Ascending aorta (tissue), 2 donors: ENCODE measurements at regions not wholly inside any gene's neighbourhood (a gene's known extent, or its start where the extent isn't known, plus 50 kb on each side); places are given as distances from the start of the nearest gene placed in this dataset.

ENCODE experiments used
- DNase-seq, 2 donors: peaks; one replicate each; pipeline ENCODE4 v3.0.0-alpha.2; 2019; ENCODE audit warnings: low spot score in 2 of 2
- H3K27ac ChIP-seq, 2 donors: fragments of 200-600 bp; sonication (generic); one replicate each; pipeline ENCODE4 v1.5.1; 2016 to 2017; ENCODE audit warnings: mild to moderate bottlenecking in 1 of 2
- H3K27me3 ChIP-seq: fragments of 200-600 bp; sonication (generic); one replicate; pipeline ENCODE4 v1.5.1; 2017
- H3K36me3 ChIP-seq, 2 donors: fragments of 200-600 bp; sonication (generic); one replicate each; pipeline ENCODE4 v1.5.1; 2016
- H3K4me1 ChIP-seq, 2 donors: fragments of 200-600 bp; sonication (generic); one replicate each; pipeline ENCODE4 v1.5.1; 2016 to 2017; ENCODE audit warnings: mild to moderate bottlenecking in 1 of 2
- H3K4me3 ChIP-seq, 2 donors: fragments of 200-600 bp; sonication (generic); one replicate each; pipeline ENCODE4 v1.5.1; 2016 to 2017; ENCODE audit warnings: mild to moderate bottlenecking in 1 of 2
- H3K9me3 ChIP-seq, 2 donors: fragments of 200-600 bp; sonication (generic); one replicate each; pipeline ENCODE4 v1.5.1; 2016
- intact Hi-C: fragments of 100-400 bp; cut with DNase I; formaldehyde crosslinking; loops from one replicate; pipeline ENCODE4 v1.15.1; 2023
- TF ChIP-seq, protein P1 (sequence below), 3 experiments: fragments of 200-600 bp in 2 of 3; fragments of 450-650 bp in 1 of 3; sonication (generic) in 2 of 3; IDR thresholded peaks; one replicate each; pipeline ENCODE4 v1.5.1; 2016 to 2019; ENCODE audit warnings: antibody characterized with exemption in 3 of 3, mild to moderate bottlenecking in 1 of 3, moderate library complexity in 1 of 3

DNA sequence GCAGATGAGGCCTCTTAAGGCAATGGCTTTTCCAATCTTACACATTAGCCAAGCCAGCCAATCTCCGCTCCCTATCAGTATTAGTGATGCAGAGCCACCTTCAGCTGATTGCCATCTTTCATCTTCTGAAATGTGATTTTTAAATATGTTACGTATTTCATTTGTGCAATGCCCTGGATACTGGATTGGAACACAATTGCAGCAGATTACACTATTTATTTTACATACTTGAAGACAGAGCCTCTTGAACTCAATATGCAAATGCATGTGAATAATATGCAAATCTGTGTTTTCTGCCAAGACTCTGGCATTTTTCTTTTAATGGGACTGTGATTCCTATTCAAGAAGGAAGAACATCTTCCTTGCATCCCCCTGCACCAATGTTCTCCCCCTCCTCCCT is 90.5 kb downstream of the GRIN2B start:
- no peak overlapping the region for H3K27ac ChIP-seq
- TF ChIP-seq, protein P1, sequence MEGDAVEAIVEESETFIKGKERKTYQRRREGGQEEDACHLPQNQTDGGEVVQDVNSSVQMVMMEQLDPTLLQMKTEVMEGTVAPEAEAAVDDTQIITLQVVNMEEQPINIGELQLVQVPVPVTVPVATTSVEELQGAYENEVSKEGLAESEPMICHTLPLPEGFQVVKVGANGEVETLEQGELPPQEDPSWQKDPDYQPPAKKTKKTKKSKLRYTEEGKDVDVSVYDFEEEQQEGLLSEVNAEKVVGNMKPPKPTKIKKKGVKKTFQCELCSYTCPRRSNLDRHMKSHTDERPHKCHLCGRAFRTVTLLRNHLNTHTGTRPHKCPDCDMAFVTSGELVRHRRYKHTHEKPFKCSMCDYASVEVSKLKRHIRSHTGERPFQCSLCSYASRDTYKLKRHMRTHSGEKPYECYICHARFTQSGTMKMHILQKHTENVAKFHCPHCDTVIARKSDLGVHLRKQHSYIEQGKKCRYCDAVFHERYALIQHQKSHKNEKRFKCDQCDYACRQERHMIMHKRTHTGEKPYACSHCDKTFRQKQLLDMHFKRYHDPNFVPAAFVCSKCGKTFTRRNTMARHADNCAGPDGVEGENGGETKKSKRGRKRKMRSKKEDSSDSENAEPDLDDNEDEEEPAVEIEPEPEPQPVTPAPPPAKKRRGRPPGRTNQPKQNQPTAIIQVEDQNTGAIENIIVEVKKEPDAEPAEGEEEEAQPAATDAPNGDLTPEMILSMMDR (IDR thresholded peaks at IDR 0.05): no peak
- intact Hi-C loops: no loop called here
- no peak for DNase-seq
- no peaks in the 10 kb centered on the region for H3K36me3 ChIP-seq
- H3K4me3 ChIP-seq: no peak overlapping the region
- H3K9me3 ChIP-seq: no peaks in the 10 kb centered on the region
- H3K4me1 ChIP-seq: no peaks in the 10 kb centered on the region
- no peaks in the 10 kb centered on the region for H3K27me3 ChIP-seq

DNA sequence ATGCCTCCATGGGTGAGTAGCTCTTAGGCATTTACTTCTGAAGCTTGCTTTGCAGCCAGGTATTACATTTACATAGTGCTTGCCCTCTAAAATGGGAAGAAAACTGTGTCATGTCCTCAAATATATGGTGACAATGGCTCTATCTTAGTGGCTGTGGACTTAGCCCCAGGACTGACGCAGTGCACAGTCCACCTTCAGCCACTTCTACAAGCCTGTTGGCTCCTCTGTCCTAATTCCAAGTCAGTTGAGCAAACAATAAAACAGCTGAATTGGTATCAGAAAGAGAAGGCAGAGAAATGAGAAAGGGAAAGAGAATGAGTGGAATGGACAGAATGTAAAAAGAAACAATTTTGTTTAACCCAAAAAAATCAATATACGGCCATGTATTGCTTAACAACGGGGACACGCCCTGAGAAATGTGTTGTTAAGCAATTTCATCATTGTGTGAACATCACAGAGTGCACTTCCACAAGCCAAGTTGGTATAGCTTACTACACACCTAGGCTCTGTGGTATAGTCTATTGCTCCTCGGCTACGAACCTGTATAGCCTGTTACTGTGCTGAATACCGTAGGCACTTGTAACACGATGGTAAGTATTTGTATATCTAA is 93.5 kb downstream of the GRIN2B start:
- DNase-seq: no peak
- H3K4me1 ChIP-seq: no peaks in the 10 kb centered on the region
- H3K27me3 ChIP-seq: no peaks in the 10 kb centered on the region
- no peaks in the 10 kb centered on the region for H3K9me3 ChIP-seq
- no peaks in the 10 kb centered on the region for H3K36me3 ChIP-seq
- TF ChIP-seq, protein P1 (IDR thresholded peaks at IDR 0.05): no peak
- intact Hi-C loops: no loop called here
- H3K27ac ChIP-seq: no peak overlapping the region
- no peak overlapping the region for H3K4me3 ChIP-seq

- H3K9me3 ChIP-seq: no peaks in the 10 kb centered on the region
- intact Hi-C loops: no loop called here
- no peak overlapping the region for H3K27ac ChIP-seq
- no peak for DNase-seq
- no peak overlapping the region for H3K4me3 ChIP-seq
- no peaks in the 10 kb centered on the region for H3K27me3 ChIP-seq
- H3K4me1 ChIP-seq: no peaks in the 10 kb centered on the region
- no peaks in the 10 kb centered on the region for H3K36me3 ChIP-seq
- TF ChIP-seq, protein P1 (IDR thresholded peaks at IDR 0.05): no peak
These were observed 99.2 kb downstream of the GRIN2B start for GRCh38 chr12:13882176-13882575.

DNA sequence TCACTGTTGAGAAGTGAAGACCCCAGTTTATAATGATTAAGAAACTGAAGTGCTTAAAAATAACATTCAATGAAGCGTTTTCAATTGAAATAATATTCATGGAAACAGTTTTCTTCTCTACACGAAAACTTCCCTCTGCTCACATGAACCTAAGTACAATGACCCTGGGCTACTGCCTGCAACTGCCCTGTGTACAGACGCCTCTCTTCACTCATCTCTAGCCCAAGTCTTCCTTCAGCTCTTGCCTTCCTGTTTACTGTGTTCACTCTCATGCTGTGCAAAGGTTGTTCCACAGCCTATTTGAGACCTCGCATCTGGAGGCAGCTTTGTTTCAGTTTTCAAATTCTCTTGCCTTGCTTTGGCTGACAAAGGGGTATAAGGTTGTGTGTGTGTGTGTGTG is 100.8 kb downstream of the GRIN2B start:
- Histone ChIP-seq H3K9me3 (no peaks in the 10 kb centered on the region), H3K4me3 (no peak overlapping the region), H3K27me3 (no peaks in the 10 kb centered on the region), H3K36me3 (no peaks in the 10 kb centered on the region), H3K4me1 (no peaks in the 10 kb centered on the region), H3K27ac (no peak overlapping the region)
- no peak for DNase-seq
- intact Hi-C loops: no loop called here
- TF ChIP-seq, protein P1 (IDR thresholded peaks at IDR 0.05): no peak

DNA sequence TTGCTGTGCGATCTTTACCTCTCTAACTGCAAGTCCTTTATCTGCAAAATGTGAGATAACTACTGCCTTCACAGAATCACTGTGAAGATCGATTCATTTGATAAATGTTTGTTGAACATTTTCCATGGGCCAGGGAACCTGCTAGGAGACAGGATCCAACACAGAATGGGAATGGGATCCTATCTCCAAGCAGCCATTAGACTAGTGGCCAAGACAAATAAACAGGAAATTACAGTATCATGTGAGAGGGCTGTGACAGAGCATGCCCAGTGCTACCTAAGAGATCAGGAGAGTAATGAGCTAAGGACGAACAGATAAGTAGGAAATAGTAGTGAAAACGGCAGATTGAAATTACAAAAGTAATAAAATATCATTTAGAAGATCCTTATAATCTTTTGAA is 105.7 kb downstream of the GRIN2B start:
- Histone ChIP-seq H3K36me3 (no peaks in the 10 kb centered on the region), H3K27ac (no peak overlapping the region), H3K27me3 (no peaks in the 10 kb centered on the region), H3K4me1 (no peaks in the 10 kb centered on the region), H3K9me3 (no peaks in the 10 kb centered on the region), H3K4me3 (no peak overlapping the region)
- TF ChIP-seq, protein P1 (IDR thresholded peaks at IDR 0.05): no peak
- intact Hi-C loops: no loop called here
- DNase-seq: no peak

- Histone ChIP-seq H3K4me3 (no peak overlapping the region), H3K9me3 (no peaks in the 10 kb centered on the region), H3K36me3 (no peaks in the 10 kb centered on the region), H3K4me1 (no peaks in the 10 kb centered on the region), H3K27ac (no peak overlapping the region), H3K27me3 (no peaks in the 10 kb centered on the region)
- TF ChIP-seq, protein P1 (IDR thresholded peaks at IDR 0.05): no peak
- intact Hi-C loops: no loop called here
- DNase-seq: no peak
These were observed 111.1 kb downstream of the GRIN2B start for GRCh38 chr12:13870255-13870654.
